ENCODE measurements at regions not wholly inside any gene's neighbourhood (a gene's known extent, or its start where the extent isn't known, plus 50 kb on each side); places are given as distances from the start of the nearest gene placed in this dataset.
"Not testable (repeated sequence)": the region's sequence is repeated elsewhere in the genome, so short reads cannot be mapped to it uniquely, and the experiment has no call there.

DNA sequence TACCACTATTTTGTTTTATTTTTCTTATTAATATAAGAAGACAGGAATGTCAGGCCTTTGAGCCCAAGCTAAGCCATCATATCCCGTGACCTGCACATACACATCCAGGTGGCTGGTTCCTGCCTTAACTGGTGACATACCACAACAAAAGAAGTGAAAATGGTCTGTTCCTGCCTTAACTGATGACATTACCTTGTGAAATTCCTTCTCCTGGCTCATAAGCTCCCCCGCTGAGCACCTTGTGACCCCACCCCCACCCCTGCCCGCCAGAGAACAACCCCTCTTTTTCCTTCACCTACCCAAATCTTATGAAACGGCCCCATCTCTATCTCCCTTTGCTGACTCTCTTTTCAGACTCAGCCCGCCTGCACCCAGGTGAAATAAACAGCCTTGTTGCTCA lies 277.5 kb upstream of the PTPRD start:
- TF ChIP-seq EZH2 (IDR thresholded peaks at IDR 0.05; ENCODE audit: insufficient read depth, poor library complexity, severe bottlenecking); EZH2phosphoT487 (IDR thresholded peaks at IDR 0.05; ENCODE audit: insufficient read depth, low read depth): not testable (repeated sequence)

Data from GM23248 (cell line).